Neural cell (in vitro differentiated cells): ENCODE measurements at regions not wholly inside any gene's neighbourhood (a gene's known extent, or its start where the extent isn't known, plus 50 kb on each side); places are given as distances from the start of the nearest gene placed in this dataset.

Source experiments
- H2AFZ ChIP-seq: fragments of 200-600, 300-800 bp; sonication (generic), shearing (Covaris generic); 2 replicates; pipeline ENCODE4 v1.6.0; 2014; ENCODE audit warnings: low read depth, mild to moderate bottlenecking, antibody characterized with exemption, low read length, moderate library complexity
- H3F3A ChIP-seq: fragments of 200-600 bp; shearing (Covaris generic); 2 replicates; pipeline ENCODE4 v1.6.1; 2016; ENCODE audit warnings: mild to moderate bottlenecking, moderate library complexity, mixed read lengths, antibody characterized with exemption, low read length; ENCODE audit not compliant: insufficient read depth, poor library complexity, severe bottlenecking
- H3K27ac ChIP-seq: fragments of 200-600, 300-800 bp; sonication (generic), shearing (Covaris generic); 2 replicates; pipeline ENCODE4 v1.5.1; 2014; ENCODE audit warnings: mild to moderate bottlenecking, low read length, moderate library complexity
- H3K27me3 ChIP-seq: fragments of 300-800, 200-600 bp; sonication (generic), shearing (Covaris generic); 2 replicates; pipeline ENCODE4 v1.6.0; 2014; ENCODE audit warnings: mild to moderate bottlenecking, low read depth, low read length, moderate library complexity; ENCODE audit not compliant: insufficient read depth
- H3K36me3 ChIP-seq: fragments of 300-800, 200-600 bp; sonication (generic), shearing (Covaris generic); 2 replicates; pipeline ENCODE4 v1.5.1; 2014; ENCODE audit warnings: mild to moderate bottlenecking, antibody characterized with exemption, low read length, moderate library complexity; ENCODE audit not compliant: insufficient read depth
- H3K4me2 ChIP-seq: fragments of 300-800, 200-600 bp; sonication (generic), shearing (Covaris generic); 2 replicates; pipeline ENCODE4 v1.6.0; 2014; ENCODE audit warnings: mild to moderate bottlenecking, low read length
- H3K4me3 ChIP-seq: fragments of 300-800, 200-600 bp; sonication (generic), shearing (Covaris generic); 2 replicates; pipeline ENCODE4 v1.5.1; 2014; ENCODE audit warnings: mild to moderate bottlenecking, low read length, moderate library complexity
- H3K79me2 ChIP-seq: fragments of 200-600 bp; shearing (Covaris generic); replicated peaks from 2 replicates; pipeline ENCODE4 v1.6.0; 2014; ENCODE audit warnings: mild to moderate bottlenecking, low read length, moderate library complexity; ENCODE audit not compliant: insufficient read depth
- H3K9ac ChIP-seq: fragments of 300-800, 200-600 bp; sonication (generic), shearing (Covaris generic); 2 replicates; pipeline ENCODE4 v1.6.1; 2016; ENCODE audit warnings: mild to moderate bottlenecking, low read length, mixed read lengths
- H3K9me2 ChIP-seq: fragments of 200-600 bp; shearing (Covaris generic); 2 replicates; pipeline ENCODE4 v1.6.1; 2016; ENCODE audit warnings: mild to moderate bottlenecking, low read length, mixed read lengths; ENCODE audit not compliant: insufficient read depth
- H3K9me3 ChIP-seq: fragments of 200-600, 300-800 bp; sonication (generic), shearing (Covaris generic); 2 replicates; pipeline ENCODE4 v1.6.1; 2016; ENCODE audit warnings: mild to moderate bottlenecking, mixed run types, low read length, moderate library complexity, mixed read lengths
- H4K20me1 ChIP-seq: fragments of 200-600 bp; shearing (Covaris generic); 2 replicates; pipeline ENCODE4 v1.6.1; 2016; ENCODE audit warnings: mild to moderate bottlenecking, mixed run types; ENCODE audit not compliant: insufficient read depth
- CTCF ChIP-seq: fragments of 450-650 bp; IDR thresholded peaks from 2 replicates; pipeline ENCODE4 v1.5.1; 2014; ENCODE audit warnings: antibody characterized with exemption, mild to moderate bottlenecking, moderate library complexity; ENCODE audit not compliant: poor library complexity, severe bottlenecking
- EP300 ChIP-seq: fragments of 450-650 bp; conservative IDR thresholded peaks from 2 replicates; pipeline ENCODE4 v1.6.1; 2014; ENCODE audit warnings: antibody characterized with exemption, mild to moderate bottlenecking, moderate library complexity; ENCODE audit not compliant: poor library complexity, severe bottlenecking
- EZH2 ChIP-seq: fragments of 200-600, 300-800 bp; shearing (Covaris generic), sonication (generic); IDR thresholded peaks from 2 replicates; pipeline ENCODE4 v1.6.1; 2014; ENCODE audit warnings: antibody characterized with exemption, low read length, borderline replicate concordance, mild to moderate bottlenecking; ENCODE audit not compliant: insufficient read depth, poor library complexity, severe bottlenecking
- MXI1 ChIP-seq: fragments of 450-650 bp; conservative IDR thresholded peaks from 2 replicates; pipeline ENCODE4 v1.6.1; 2014; ENCODE audit warnings: antibody characterized with exemption, mild to moderate bottlenecking; ENCODE audit not compliant: poor library complexity, severe bottlenecking
- POLR2AphosphoS5 ChIP-seq: IDR thresholded peaks from 2 replicates; pipeline ENCODE4 v1.6.1; 2012
- RAD21 ChIP-seq: fragments of 450-650 bp; conservative IDR thresholded peaks from 2 replicates; pipeline ENCODE4 v1.6.1; 2014; ENCODE audit warnings: antibody characterized with exemption, mild to moderate bottlenecking, moderate library complexity
- REST ChIP-seq: IDR thresholded peaks from 2 replicates; pipeline ENCODE4 v1.6.1; 2012; ENCODE audit warnings: borderline replicate concordance
- SMC3 ChIP-seq: fragments of 450-650 bp; conservative IDR thresholded peaks from 2 replicates; pipeline ENCODE4 v1.6.1; 2014; ENCODE audit warnings: antibody characterized with exemption, mild to moderate bottlenecking, moderate library complexity; ENCODE audit not compliant: poor library complexity
- TAF1 ChIP-seq: IDR thresholded peaks from 2 replicates; pipeline ENCODE4 v1.6.1; 2012; ENCODE audit warnings: low read depth

GRCh38 chr14:53384073-53384472 lies 230.9 kb upstream of the DDHD1 start:
- no peaks in the 10 kb centered on the region for H3K9me3 ChIP-seq
- H3K4me3 ChIP-seq, result no peak overlapping the region
- H4K20me1 ChIP-seq, result no peaks in the 10 kb centered on the region
- H3K27me3 ChIP-seq, result no peaks in the 10 kb centered on the region
- no peaks in the 10 kb centered on the region for H3K79me2 ChIP-seq
- H3K36me3 ChIP-seq, result no peaks in the 10 kb centered on the region
- H3K9me2 ChIP-seq, result no peaks in the 10 kb centered on the region
- no peak overlapping the region for H3K27ac ChIP-seq
- TF ChIP-seq CTCF (no peak), TAF1 (no peak)
- H2AFZ ChIP-seq, result no peak overlapping the region
- H3K4me2 ChIP-seq, result no peak overlapping the region
- no peaks in the 10 kb centered on the region for H3F3A ChIP-seq
- H3K9ac ChIP-seq, result no peak overlapping the region

- Histone ChIP-seq H3K36me3 (no peaks in the 10 kb centered on the region), H3K79me2 (no peaks in the 10 kb centered on the region), H3F3A (no peaks in the 10 kb centered on the region), H3K9me3 (no peaks in the 10 kb centered on the region), H2AFZ (no peak overlapping the region), H3K4me3 (no peak overlapping the region), H3K4me2 (no peak overlapping the region), H3K9ac (no peak overlapping the region), H3K9me2 (no peaks in the 10 kb centered on the region), H4K20me1 (no peaks in the 10 kb centered on the region), H3K27ac (no peak overlapping the region), H3K27me3 (no peaks in the 10 kb centered on the region)
- TF ChIP-seq MXI1 (no peak), TAF1 (no peak), CTCF (no peak), EP300 (no peak), RAD21 (no peak), REST (no peak), POLR2AphosphoS5 (no peak), EZH2 (no peak), SMC3 (no peak)
Observed at GRCh38 chr14:53381895-53382294, 228.8 kb upstream of the DDHD1 start.
